NCI-H526 (cell line): ENCODE measurements at regions not wholly inside any gene's neighbourhood (a gene's known extent, or its start where the extent isn't known, plus 50 kb on each side); places are given as distances from the start of the nearest gene placed in this dataset.
"Not testable (repeated sequence)": the region's sequence is repeated elsewhere in the genome, so short reads cannot be mapped to it uniquely, and the experiment has no call there.

ENCODE experiments used
- DNase-seq, 2 experiments: peaks; one replicate each; lab custom pipeline; 2025; lab: John Stamatoyannopoulos, UW

DNA sequence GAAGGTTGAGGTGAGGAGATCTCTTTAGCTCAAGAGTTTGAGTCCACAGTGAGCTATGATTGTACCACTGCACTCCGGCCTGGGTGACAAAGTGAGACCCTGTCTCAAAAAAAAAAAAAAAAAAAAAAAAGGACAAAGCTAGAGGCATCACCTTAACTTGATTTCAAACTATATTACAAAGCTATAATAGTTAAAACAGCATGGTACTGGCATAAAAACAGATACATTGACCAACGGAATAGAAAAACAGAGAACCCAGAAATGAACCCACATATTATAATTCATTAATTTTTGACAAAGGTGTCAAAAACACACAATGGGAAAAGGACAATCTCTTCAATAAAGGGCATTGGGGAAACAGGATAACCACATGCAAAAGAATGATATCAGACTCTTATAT, 50.8 kb upstream of the MBOAT1 start:
- no peak for DNase-seq

DNA sequence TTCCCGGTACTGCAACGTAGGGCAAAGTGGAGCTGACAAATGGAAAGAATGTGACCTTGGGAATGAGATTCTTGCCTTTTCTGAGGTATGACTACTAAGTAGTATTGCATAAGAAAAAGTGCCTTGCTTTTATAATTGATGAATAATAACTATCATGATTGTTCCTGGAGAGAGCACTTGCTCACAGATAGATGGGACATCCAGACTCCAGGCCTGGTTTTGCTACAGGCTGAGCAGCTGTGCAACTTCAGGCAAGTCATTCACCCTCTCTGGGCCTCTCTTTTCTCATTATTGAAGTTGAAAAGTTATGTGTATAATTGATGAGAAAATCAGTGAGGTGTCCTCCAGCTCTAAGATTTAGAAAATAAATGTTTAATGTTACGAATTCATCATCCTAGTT, 53.6 kb upstream of the MBOAT1 start:
- DNase-seq, result no peak

DNA sequence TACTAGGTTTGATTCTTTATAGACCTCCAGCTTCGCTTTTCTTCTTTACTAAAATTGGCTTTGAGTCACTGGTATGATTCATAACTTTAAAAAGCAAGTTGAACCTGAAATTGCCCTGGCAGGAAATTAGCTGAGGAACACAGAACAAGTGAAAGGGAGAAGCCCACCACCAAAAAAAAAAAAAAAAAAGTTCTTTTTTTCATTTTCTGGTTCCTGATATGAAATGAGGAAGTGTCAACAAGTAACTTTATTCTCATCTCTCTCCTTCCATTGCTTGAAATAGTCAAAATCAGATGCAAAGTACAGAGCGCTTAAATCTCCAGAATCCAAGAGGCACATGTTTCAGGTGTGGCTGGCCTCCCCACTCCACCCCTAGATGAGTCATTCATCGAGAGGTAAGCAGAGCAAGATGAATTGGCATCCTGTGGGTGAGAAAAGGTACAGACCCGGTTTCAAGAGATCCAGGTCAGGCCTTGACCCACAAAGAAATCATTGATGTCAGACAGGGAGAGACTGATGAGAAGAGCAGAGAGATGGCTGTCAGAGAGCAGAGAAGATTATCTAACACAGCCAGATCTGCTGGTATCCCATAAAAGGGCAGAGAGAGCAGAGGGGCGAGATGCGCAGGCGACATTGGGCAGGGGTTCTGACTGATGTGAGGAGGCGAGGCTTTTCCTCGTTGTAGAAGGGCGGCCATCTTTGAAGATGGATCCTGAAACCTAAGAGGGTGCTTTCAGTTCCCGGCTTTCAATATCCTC, 54.8 kb upstream of the MBOAT1 start:
- DNase-seq, result no peak

DNA sequence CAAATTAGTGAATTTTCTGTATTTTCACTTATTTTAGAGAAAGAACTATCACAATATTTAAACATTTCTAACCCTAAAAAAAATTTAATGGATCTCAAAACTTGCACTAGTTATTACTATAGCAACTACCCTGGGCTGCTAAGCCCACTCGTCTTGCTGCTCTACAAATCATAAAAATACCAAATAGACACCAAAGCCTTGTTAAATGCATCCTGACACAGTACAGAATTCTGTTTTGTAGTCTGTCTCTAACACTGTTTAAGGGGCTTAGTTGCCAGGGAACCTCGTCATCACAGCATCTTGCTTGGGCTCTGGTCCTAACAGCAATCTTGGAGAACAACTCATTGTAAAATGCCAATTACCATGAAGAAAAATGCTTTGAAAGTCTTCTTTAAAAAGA, 56.9 kb upstream of the MBOAT1 start:
- no peak for DNase-seq

DNA sequence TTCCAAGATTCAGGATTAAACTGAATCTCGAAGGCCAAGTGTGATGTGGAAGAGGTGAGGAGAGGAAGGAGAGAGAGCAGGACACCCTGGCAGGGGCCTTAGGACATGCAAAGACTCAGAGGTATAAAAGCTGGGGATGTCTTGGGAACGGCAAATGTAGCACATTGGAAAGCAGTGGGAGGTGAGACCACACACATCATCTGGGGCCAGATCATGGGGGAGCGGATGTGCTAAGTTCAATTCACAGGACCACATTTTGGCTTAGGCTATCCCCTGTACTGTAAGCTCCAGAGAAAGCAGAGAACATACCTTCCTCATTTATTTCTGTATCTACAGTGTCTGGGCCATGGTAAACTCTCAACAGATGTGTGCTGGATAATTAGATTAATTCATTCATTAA, 59.5 kb upstream of the MBOAT1 start:
- no peak for DNase-seq

DNA sequence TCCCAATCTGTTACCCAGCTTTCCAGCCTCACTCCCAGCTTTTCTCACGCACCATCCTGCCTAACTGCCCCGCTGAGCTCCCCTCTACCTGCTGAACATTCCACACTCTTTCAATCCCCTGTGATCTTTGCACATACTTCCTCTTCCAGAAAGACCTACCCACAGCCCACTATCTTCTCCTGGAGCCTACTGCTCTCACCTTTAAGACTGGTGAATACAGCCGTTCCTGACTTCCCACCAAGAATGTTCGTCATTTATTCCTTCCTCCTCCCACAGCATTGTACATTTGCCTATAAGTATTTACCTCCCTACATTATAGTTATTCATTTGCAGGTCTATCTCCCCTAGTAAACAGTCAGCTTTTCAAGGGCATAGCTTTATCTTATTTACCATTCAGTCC, 61.9 kb upstream of the MBOAT1 start:
- DNase-seq, result peak in 1 of 2 experiments; percentile 28

DNA sequence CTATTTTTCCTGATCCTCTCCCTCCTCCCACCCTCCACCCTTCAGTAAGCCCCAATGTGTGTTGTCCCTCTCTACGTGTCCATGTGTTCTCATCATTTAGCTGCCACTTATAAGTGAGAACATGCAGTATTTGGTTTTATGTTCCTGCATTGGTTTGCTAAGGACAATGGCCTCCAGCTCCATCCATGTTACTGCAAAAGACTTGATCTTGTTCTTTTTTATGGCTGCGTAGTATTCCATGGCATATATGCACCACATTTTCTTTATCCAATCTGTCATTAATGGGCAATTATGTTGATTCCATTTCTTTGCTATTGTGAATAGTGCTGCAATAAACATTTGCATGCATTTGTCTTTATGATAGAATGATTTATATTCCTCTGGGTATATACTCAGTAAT, 63.6 kb upstream of the MBOAT1 start:
- not testable (repeated sequence) for DNase-seq

DNA sequence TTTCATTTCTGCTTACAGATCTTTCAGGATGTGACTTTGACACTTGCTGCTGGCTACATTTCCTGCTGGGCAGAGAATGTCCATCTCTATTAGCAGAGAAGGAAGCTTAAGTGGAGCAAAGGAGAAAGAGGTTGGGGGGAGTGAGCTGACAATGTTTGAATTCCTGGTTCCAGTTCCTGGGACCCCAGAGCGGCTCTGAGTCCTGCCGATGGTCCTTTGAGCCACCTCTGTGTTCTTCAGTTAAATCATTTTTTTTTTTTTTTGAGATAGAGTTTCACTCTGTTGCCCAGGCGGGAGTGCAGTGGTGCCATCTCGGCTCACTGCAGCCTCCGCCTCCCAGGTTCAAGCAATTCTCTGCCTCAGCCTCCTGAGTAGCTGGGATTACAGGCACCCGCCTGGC, 65.5 kb upstream of the MBOAT1 start:
- DNase-seq, result not testable (repeated sequence)

DNA sequence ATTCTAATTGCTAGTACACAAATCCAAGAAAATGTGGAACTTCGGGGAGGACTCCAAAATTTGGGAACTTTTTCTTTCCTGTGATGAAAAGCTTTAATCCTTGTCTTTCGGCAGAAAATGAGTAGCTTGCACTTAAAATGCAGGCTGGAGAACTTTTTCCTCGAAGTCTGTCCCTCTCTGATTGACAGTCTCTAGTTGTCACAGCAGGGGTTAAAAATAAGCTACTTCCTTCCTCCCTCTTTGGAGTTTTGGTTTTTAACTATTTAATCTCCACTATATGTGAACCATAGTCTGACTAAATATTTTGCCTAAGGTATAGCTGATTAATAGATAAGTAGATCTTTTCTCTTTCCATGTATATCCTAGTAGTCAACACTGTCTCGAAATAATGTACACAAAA, 66.8 kb upstream of the MBOAT1 start:
- no peak for DNase-seq

DNA sequence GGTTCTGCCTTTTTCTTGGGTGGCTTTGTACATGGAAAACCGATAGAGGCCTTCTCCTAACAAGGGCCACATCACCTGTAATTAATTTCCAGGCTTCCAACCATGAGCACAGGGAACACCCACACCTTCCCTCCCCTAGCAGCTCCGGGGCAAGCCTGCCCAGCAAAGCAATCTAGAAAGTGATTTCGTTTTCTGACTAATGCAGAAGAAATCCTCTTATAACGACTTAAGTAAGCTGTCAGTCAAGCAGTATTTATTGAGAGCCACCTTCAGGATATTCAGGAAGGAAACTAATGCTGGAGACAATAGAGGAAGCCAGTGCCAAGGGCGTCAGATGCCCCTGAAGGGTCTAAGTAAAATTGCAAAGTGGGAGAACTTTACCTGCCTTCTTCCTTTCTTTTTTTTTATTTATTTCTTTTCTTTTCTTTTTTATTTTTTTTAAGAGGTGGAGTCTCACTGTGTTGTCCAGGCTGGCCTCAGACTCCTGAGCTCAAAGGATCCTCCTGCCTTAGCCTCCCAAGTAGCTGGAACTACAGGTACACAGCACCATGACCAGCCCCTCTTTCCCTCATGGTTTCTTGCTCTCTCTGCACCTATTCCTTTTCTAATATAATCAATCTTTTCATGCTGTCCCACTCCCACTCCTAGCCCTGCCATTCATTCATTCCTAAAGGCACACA, 67.5 kb upstream of the MBOAT1 start:
- DNase-seq, result no peak

DNA sequence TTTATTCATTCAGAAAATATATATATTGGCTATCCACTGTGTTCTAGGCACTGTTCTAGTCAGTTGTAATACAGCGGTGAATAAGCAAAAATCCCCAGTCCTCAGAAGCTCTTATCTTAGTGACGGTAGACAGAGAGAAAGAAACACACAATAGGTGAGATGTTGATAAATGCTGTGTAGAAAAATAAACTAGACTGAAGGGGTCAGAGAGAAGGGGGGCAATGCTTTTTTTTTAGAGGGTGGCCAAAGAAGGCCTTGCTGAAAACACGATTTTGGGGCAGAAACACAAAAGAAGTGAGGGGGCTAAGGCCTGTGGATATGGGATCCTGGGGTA, 68.0 kb upstream of the MBOAT1 start:
- no peak for DNase-seq

DNA sequence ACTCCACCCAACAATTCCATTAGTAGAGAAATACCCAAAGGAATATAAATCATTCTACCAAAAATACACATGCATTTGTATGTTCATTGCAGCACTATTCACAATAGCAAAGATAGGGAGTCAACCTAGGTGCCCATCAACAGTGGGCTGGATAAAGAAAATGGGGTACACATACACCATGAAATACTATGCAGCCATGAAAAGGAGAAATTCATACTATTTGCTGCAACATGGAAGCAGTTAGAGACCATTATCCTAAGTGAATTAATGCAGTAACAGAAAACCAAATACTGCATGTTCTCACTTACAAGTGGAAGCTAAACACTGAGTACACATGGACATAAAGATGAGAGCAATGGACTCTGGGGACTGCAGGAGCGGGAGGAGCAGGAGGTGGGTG, 72.4 kb upstream of the MBOAT1 start:
- no peak for DNase-seq

DNA sequence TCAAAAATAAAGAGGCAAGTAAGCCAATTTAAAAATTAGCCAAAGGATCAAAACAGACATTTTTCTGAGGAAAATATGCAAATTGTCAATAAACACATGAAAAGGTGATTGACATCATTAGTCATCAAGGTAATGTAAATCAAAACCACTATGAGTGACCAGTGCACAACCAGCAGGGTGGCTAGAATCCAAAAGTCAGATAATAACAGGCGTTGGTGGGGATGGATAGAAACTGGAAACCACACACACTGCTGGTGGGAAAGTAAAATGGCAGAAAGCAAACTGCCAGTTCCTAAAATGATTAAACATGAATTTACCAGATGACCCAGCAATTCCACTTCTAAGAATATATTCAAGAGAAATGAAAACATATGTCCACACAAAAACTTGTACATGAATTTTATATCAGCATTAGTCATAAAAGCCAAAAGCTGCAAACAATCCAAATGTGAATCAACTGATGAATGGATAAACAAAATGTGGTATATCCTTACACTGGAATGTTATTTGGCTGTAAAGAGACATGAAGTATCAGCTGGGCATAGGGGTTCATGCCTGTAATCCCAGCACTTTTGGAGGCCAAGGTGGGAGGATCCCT, 74.8 kb upstream of the MBOAT1 start:
- no peak for DNase-seq

DNA sequence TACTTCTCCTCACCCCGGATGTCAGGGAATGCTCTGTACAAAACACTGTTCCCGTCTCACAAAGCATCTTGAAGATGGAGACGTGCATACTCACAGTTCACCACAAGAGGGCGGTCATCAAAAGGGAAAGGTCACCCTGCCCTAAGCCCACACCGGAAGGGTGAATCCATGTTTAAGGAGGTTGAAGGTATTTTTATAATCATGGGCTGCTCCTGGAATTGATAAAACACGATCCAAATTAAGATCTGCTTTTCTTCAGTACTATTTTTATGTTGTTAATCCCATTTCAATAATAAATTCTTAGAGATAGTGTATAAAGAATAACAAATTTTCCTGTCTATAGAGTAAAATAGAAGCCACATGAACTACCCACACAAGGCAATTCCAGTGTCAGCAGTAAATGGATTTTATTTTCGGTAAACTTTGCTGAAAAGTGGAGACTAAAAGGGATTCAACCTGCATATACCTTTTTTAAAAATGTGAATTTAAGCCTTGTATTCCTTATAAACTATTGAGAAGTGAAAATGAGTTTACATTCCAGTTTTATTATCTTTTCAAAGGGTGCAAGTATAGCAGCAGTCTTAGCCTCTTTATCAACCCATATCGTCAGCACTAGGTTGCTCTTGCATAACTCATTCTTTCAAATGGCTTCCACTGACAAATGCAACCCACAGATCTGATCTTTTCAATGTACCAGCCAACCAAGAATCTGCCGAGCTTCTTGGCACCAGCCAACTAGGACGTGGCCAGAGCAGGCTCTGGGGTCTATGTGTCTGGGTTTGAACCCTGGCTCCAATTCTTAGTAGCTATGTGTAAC, 79.7 kb upstream of the MBOAT1 start:
- peak; percentile 71 to 92 for DNase-seq

DNA sequence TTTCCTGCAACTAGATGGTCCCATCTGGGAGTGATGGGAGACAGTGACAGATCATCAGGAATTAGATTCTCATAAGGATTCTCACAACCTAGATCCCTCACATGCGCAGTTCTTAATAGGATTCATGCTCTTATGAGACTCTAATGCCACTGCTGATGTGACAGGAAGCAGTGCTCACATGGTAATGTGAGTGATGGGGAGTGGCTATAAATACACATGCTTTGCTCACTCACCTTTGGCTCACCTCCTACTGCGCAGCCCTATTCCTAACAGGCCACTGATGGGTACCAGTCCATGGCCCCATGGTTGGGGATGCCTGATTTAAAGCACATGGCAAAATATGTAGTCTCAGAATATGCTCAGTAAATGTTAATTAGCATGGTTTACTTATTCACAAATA, 80.6 kb upstream of the MBOAT1 start:
- DNase-seq, result no peak

DNA sequence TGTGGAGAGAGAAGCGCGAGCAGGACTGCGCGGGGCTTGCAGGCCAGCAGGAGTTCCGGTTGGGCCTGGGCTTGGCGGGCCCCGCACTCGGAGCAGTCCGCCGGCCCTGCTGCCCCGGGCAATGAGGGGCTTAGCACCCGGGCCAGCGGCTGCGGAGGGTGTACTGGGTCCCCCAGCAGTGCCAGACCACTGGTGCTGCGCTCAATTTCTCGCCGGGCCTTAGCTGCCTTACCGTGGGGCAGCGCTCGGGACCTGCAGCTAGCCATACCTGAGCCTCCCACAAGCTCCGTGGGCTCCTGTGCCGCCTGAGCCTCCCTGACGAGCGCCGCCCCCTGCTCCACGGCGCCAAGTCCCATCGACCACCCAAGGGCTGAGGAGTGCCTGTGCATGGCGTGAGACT, 89.0 kb upstream of the MBOAT1 start:
- DNase-seq, result no peak

DNA sequence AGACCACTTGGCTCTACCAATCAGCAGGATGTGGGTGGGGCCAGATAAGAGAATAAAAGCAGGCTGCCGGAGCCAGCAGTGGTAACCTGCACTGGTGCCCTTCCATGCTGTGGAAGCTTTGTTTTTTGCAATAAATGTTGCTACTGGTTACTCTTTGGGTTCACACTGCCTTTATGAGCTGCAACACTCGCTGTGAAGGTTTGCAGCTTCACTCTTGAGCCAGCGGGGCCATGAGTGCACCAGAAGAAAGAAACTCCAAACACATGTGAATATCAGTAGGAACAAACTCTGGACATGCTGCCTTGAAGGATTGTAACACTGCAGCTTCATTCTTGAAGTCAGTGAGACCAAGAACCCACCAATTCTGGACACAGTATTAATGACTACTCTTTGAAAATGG, 89.9 kb upstream of the MBOAT1 start:
- no peak for DNase-seq

DNA sequence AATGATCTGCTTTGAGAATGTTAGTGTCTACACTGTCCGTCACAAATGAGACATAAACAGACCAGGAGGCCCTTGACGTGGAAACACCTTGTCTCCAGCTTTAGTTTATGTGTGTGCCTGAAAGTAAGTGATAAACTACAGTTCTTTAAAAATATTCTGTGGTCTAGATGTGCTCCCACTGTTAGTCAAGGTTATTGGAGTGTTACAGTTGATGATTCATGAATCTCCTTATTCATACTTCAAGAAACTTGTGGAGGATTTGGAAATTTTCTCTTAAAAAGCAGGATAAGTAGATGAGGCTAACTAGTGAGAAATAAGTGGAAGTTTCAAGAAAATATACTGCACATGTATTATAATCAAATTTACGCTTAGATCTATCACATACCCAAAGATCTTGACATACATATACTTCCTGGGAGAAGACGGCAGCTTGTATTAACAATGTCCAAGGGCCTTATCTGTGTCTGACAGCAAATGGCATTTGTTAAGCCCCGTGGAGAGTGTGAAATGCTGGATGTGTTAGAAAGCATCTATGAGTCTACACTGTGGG, 90.5 kb upstream of the MBOAT1 start:
- DNase-seq, result no peak

DNA sequence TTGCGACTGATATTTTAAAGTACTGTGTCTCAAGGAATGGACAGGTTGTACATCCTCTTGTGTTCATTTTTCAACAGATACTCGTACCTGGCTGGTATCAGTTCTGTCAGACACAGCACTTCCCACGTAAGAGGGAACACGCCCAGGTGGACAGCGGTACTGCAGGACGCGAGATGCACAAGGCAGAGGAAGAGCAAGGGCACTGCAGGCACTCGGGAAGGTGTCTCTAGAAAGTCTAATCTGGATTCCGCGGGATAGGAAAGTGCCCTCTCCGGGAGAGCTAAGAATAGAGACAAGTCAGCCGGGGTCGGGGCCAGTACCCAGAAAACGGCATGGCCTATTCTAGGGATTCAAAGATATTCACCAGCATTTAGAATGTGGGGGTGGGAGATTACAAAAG, 94.2 kb upstream of the MBOAT1 start:
- no peak for DNase-seq

DNA sequence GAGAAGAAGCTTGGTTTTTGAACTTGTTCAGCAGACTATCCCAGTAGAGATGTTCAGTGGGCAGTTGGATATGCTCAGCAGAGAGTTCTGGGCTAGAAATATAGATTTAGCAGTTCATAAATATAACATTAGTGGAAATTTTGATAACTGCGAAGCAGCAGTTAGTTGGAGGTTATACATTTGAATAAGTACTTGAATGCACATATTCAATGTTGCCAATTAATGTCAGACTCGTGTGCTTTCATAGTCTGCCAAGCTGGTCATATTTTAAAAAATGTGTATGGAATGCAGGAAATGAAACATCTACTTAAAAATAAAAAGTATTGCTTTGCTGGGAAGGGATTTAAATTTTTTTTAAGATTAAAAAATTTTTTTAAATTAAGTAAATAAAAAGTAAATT, 92.5 kb upstream of the E2F3 start:
- DNase-seq, result no peak

DNA sequence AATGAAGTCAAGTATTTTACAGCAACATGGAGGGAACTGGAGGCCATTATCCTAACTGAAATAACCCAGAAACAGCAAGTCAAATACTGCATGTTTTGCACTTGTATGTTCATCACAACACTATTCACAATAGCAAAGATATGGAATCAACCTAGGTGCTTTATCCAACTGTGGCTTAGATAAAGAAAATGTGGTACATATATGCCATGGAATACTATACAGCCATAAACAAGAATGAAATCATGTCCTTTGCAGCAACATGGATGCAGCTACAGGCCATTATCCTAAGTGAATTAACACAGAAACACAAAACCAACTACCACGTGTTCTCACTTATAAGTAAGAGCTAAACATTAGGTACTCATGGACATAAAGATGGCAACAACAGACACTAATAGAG, 91.5 kb upstream of the E2F3 start:
- no peak for DNase-seq

DNA sequence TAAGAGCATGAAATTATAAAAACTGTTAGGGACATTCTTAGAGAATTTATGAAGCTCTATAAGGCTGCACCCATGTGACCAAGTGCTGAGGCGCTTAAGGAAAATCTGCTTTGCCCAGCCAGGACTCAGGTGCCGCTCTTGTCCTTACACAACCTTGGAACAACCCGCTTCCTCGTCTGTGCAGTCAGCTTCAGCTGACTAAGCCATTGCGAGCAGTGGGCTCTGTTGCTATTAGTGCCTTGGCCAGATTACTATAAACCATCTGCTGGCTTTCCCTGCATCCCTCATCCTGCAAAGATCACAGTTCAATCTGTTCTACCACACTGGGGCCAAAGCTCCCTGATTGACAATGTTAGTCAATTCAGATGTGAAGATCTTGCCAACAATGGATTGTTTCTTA, 89.1 kb upstream of the E2F3 start:
- no peak for DNase-seq

DNA sequence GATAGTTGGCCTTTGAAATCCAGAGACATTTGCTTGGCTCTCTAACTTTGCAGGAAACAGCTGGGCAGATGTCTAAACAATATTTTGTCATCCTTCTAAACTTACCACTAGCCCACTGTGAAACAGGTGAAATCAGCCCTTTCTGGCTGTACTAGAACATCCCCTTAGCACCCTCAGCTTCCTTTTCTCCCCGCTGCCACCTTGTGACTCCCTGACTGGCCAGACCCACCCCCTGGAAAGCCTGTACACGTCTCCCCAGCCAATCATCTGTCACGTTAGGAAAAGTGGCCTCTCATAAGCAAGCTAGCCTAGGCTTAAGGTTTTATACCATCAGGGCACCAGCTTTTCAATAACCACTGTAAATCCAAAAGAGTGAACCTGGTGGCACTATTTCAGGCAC, 88.6 kb upstream of the E2F3 start:
- DNase-seq, result no peak
